AG04449 (cell line): ENCODE measurements at regions not wholly inside any gene's neighbourhood (a gene's known extent, or its start where the extent isn't known, plus 50 kb on each side); places are given as distances from the start of the nearest gene placed in this dataset.

ENCODE experiments used
- CTCF ChIA-PET: fragments of 350-600 bp; formaldehyde crosslinking; extraction: SDS; loops from one replicate; lab custom pipeline; 2021; ENCODE audit warnings: antibody characterized with exemption; lab: Yijun Ruan, JAX
- POLR2A ChIA-PET: fragments of 400-600, 350-600 bp; formaldehyde crosslinking; extraction: SDS; loops from one replicate; lab custom pipeline; 2020; ENCODE audit warnings: antibody characterized with exemption, inconsistent platforms; lab: Yijun Ruan, JAX
- DNase-seq: peaks from one replicate; pipeline ENCODE4 v3.0.0-alpha.2; 2010; ENCODE audit warnings: low read depth, low spot score
- H3K4me3 ChIP-seq: 2 replicates; pipeline ENCODE4 v1.5.1; 2011; ENCODE audit warnings: low read depth, mild to moderate bottlenecking, control low read depth, low read length
- TF ChIP-seq, protein P1 (sequence below): IDR thresholded peaks from one replicate; pipeline ENCODE4 v1.5.1; 2011; ENCODE audit warnings: mild to moderate bottlenecking, moderate library complexity, low read length, control low read depth, inconsistent platforms; ENCODE audit not compliant: insufficient read depth; ENCODE audit errors: missing control alignments

DNA sequence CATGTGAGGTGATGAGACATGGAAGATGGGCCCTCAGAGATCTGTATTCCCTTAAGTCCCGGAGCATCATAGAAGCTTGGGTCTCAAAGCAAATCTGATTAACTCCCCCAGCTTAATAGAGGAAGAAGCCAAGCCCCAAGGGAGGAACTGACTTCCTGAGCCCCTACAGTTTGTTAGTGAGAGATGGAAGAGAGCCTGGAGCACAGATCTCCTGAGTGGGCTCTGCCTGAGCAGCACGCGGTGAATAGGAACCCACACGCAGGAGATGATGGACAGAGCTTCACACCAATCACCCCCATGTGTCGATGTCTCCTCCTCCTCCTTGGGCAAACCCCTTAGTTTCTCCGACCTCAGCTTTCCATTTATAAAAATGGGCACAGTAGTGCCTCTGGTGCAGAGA lies 50.1 kb upstream of the ATP12A start:
- H3K4me3 ChIP-seq, result no peak overlapping the region
- POLR2A ChIA-PET, result no interaction called here
- DNase-seq, result no peak
- TF ChIP-seq, protein P1, sequence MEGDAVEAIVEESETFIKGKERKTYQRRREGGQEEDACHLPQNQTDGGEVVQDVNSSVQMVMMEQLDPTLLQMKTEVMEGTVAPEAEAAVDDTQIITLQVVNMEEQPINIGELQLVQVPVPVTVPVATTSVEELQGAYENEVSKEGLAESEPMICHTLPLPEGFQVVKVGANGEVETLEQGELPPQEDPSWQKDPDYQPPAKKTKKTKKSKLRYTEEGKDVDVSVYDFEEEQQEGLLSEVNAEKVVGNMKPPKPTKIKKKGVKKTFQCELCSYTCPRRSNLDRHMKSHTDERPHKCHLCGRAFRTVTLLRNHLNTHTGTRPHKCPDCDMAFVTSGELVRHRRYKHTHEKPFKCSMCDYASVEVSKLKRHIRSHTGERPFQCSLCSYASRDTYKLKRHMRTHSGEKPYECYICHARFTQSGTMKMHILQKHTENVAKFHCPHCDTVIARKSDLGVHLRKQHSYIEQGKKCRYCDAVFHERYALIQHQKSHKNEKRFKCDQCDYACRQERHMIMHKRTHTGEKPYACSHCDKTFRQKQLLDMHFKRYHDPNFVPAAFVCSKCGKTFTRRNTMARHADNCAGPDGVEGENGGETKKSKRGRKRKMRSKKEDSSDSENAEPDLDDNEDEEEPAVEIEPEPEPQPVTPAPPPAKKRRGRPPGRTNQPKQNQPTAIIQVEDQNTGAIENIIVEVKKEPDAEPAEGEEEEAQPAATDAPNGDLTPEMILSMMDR, result no peak
- CTCF ChIA-PET, result interaction anchor here (0.9 to 1.5 kb wide), 4 partner anchors 24 to 53 kb away, joined by 3 to 5 read pairs (median 3); no protein-coding TSS in a partner anchor
